ENCODE measurements at regions not wholly inside any gene's neighbourhood (a gene's known extent, or its start where the extent isn't known, plus 50 kb on each side); places are given as distances from the start of the nearest gene placed in this dataset.

DNA sequence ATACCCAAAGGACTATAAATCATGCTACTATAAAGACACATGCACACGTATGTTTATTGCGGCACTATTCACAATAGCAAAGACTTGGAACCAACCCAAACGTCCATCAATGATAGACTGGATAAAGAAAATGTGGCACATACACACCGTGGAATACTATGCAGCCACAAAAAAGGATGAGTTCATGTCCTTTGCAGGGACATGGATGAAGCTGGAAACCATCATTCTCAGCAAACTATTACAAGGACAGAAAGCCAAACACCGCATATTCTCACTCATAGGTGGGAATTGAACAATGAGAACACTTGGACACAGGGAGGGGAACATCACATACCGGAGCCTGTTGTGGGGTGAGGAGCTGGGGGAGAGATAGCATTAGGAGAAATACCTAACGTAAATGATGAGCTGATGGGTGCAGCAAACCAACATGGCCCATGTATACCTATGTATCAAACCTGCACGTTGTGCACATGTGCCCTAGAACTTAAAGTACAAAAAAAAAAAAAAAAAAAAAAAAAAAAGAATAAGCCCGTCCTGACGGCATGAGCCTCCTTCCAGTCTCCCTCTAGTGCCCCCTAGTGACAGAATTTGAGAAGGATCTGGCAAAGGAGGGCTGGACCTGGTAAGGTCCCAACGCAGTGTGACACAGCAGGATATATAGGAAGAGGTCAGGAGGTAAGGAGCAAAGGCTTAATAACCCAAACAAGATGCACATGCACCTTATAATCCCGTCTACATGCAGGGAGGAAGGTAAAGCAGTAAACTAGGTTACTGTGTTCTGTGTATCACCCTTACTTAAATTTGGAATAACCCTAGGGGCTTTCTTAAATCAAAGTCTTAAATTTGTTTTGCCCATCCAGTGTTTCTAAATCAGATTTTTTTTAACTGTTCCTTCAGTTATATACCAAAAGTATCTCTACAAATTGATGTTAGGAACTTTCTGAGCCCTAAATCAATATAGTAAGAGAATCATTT lies 214.8 kb downstream of the UNC5CL start:
- DNase-seq: peak; percentile 93

DNA sequence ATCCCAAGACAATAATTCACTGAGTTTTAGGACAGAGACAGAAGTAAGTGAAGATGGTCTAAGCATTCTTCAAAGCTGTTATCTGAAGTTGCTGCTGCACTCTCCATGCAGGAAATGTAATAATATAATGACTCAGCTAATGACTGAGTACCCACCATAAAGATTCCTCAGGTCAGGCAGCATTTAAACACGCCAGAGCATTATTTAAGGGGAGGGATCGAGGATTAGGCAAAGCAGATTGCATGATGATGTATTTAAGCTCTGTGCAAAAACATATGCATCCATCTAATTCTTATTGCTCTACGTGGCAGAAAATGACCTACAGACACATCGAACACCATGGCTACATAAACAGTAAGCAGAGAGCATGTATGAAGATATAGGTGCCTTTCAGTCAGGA lies 216.4 kb downstream of the UNC5CL start:
- no peak for DNase-seq

DNA sequence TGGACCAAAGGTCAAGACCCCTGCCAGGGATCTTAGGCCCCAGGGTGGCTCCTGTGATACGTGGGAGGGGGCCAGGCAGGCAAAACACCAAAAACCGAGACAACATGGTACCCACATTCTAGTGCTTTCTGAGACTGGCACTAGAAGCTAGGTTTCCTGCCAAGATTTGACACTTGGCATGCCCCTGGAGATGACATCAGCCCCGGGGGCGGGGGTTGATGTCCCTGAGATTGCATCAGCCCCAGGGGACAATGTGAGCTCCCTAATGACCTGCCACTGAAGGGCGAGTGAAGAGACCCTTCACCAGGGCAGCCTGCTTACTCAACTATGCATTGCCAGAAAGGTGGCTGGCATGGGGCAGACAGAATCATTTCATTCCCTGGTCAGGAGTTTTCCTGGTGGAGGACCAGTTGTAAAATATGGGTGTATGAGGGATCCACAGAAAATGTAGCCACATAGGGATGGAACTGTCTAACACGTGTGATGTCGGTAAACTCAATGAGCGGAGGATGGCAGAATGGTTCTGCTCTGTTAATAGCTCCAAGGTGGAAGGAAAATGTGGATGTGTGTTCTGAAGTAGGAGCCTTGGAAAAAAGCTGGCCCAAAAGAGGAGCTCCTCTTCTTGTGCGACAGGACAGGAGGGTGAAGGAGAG lies 219.7 kb downstream of the UNC5CL start:
- DNase-seq: peak; percentile 21

DNA sequence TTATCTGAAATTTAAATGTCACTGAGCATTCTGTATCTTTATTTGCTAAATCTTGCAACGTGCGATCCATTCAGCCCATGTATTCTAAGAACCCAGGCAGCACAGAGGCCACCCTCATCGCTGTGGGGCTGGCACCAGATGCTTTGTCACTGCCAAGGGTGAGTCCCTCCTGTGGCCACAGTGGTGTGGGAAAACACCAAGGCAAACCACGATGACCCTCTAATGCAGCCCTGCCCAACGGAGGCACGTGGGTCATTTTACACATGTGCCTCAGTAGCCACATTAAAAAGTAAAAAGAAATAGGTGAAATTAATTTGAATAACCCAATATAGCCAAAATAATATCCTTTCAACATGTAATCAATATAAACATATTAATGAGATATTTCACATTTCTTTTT lies 221.7 kb downstream of the UNC5CL start:
- DNase-seq: no peak

DNA sequence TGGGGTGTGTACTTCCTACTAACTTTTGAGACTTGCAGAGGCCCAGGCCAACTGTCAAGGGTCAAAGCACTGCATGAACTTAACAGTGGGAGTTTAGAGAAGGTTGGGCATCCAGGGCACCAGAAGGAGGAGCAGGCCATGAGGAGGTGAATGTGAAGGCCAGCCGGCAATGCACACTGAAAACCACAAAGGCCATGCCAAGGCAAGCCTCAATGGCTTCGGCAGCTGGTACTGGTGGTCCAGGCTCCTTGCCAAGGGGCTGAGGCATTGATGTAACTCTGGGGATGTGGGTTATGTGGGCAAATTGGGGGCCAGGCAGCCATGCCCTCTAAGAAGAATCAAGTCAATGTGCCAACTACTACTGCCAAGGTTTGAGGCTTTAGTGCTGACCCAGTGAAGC lies 222.4 kb downstream of the UNC5CL start:
- DNase-seq: no peak

DNA sequence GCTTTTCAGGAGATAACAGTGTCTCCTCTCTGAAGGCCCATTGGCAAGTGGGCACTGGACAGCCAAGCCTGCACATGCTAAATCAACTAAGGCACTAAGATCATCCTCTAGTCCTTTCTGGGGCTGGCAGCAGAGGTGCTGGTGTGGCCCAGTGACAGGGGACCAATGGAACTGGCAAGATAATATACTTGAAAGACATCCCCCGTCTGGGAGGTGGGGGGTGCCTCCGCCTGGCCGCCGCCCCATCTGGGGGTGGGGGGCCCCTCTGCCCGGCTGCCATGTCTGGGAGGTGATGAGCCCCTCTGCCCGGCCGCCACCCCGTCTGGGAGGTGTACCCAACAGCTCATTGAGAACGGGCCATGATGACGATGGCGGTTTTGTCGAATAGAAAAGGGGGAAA lies 223.3 kb downstream of the UNC5CL start:
- no peak for DNase-seq

DNA sequence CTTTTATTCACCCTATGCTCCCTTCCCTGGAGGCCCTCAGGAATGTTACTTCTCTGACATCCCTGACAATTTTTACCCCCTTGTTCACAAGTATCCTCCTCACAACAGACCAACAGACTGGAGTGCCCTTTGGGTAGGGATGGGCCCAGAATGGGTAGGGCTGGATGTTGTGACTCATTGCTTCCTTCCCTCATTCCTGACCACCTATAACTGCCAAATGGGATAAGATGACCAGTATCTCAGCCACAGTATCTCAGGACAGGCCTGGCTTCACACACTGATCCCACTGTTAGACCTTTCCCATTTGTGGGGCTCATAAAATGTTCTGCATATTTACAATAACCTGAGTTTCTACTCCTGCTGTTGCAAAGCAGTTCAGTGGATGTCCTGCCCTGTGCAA lies 223.0 kb upstream of the LRFN2 start:
- no peak for DNase-seq

DNA sequence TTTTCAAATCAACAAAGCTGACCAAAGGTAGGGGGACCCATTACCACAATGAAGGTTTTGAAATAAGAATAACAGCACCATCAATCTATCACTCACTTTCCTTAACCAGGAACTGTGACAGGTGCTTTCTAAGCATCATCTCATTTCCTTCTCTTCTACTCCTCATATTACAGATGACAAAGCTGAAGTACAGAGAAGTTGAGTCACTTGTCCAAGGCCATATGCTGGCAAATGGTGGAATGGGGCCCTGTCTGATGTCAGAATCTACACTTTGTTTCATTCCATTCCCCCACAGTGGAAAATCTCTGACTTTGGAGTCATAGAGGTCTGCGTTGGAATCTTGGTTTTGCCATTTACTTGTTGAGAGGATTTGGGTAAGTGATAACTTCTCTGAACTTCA lies 222.5 kb upstream of the LRFN2 start:
- DNase-seq: peak; percentile 31

DNA sequence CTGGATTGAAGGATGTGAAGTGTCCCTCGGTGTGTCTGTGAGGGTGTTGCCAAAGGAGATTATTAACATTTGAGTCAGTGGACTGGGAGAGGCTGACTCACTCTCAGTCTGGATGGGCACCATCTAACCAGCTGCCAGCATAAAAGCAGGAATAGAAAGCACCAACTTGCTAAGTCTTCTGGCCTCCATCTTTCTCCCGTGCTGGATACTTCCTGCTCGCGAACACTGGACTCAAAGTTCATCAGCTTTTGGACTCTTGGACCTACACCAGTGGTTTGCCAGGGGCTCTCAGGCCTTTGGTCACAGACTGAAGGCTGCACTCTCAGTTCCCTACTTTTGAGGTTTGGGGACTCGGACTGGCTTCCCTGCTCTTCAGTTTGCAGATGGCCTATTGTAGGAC lies 220.3 kb upstream of the LRFN2 start:
- DNase-seq: peak; percentile 25

DNA sequence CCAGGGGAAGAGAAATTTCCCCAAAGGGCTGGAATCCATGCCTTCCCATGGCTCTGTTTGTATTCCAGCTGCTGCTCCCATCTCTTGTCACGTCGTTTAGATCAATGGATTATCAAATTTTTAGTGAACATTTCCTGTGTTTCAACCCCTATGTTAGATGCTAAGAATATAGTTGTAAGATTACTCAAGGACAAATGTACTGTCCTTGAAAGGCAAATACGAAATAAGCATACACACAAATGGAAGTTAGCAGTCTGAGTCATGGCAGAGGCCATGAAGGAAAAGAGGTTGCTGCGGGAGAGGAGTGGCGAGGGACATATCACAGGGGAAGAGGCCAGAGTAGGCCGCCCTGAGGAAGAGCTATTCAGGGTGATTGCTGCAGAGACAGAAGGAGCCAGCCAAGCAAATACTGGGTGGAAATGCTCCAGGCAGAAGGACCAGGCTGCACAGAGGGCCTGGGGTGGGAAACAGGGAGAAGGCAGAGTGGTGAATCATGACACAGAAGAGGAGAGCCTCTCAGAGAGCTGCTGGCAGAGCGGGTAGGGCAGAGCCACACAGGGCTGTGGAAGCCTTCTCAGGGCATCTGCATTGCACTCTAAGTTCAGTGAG lies 219.2 kb upstream of the LRFN2 start:
- DNase-seq: no peak

DNA sequence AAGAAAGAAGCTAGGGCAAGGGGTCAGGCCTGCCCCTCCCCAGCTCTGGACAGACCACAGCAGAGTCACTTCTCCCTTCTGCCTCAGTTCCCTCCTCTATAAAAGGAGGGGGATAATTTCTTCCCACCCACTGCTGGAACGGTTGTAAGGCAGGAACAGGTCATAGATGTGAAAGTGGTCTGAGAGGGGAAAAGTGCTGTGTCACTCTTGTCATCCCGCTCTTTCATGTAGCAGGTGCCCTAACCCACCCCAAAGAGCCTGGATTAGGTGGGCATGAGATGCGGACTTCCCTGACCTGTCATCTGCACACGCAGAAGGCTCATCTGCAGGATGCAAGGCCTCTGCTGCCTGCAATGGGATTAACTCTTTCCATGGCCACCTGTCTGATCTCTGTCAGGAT lies 218.2 kb upstream of the LRFN2 start:
- no peak for DNase-seq

DNA sequence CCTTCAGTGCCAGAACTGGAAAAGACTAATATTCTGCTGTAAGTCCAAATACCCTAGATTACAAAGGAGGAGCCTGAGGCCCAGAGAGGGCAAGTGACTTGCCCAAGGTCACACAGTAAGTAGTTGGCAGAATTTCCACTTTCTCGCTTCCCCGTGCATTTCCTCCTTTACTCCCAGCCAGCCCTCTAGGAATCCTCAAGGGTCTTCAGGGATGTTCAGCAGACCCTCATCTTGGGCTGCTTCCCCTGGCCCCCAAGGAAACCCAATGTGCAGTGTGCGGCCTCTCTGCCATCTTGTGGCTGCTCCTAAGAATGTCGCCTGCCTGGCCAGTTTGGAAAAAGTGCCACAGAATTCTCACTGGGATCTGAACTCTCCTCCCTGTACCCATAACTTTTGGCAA lies 217.7 kb upstream of the LRFN2 start:
- DNase-seq: peak; percentile 21

DNA sequence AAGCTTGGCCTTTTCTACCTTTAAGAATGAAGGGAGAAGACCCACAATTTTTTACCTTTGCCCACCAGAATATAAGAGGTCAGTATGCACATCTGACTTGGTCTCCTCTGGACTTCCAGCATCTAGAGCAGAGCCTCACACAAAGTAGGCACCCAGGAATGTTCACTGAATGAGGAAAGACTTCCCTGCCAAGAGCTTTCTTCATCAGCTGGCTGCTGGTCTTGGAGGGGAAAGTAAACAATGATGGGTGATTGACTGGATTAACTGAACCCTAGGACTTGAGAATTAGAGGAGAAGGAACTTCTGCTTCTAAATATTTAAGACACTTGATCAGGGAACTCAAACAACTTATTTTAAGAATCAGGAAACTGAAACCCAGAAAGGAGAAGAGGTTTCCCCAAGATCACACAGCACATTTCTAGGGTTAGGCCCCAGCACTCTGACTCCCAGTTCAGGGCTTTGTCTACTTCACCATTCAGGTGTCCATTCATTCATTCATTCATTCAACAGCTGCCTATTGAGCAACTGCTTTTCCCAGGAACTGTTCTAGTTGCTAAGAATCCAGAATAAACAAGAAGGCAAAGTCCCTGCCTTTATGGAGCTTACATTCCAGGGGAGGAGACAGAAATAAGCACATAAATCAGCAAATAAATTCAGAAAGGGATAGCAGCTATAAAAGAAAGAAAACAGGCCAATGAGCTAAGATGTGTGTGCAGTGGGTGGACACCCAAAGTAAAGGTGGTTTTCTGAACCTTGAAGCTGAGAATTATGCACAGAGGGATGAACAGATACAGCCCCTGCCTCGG lies 216.9 kb upstream of the LRFN2 start:
- no peak for DNase-seq

DNA sequence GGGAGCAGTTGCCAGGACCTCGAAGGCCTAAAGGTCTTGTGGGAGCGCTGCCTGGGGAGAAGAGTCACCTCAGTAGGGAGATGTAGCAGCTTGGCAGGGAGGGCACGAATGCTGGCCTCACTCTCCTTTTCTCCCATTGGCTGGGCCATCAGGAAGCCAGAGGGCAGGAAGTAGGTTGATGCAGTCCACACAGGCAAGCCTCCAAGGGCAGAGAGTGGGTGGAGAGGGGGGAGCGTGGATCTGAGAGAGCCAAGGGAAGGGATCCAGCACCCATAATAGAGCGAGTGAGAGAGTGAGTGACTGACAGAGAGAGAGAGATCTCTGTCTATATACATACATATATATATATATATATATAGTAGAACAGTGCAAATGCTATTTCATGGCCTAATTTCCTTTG lies 215.3 kb upstream of the LRFN2 start:
- no peak for DNase-seq

DNA sequence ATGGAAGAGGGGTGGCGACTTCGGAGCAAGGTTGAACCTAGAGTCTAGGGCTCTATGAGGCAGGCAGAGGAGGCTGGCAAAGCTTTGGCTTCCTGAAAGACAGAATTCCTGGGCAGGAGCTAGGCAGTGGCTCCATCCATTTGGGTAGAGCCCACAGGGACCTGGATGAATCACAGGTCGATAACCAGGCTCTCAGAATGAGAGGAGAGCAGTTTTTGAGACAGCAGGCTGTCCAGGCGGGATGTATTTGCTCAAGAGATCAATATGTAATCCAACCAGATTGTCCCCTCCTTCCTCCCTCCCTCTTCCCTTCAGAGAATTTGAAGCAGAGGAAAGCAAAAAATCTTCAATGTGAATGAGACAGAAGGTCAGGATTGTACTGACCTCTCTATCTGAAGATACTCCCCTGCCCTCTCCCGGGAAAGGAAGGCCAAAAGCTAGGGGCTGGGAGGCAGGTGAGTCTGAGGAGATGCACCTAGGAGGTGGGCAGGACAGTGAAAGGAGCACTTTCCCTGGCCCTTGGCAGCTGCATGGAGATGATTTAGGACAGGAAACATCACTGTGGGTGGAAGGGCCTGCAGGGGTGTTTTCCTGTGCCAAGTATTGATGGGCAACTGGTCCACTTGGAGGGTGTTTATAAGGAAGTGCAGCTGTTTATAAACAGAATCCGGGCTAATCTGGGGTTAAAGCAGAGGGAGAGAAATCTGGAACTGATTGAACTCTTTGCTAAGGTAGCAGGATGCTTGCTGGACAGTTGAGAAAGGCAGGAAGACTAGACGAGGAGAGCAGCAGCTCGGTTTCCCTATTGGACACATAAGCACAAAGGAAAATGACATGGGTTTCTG lies 212.4 kb upstream of the LRFN2 start:
- no peak for DNase-seq

DNA sequence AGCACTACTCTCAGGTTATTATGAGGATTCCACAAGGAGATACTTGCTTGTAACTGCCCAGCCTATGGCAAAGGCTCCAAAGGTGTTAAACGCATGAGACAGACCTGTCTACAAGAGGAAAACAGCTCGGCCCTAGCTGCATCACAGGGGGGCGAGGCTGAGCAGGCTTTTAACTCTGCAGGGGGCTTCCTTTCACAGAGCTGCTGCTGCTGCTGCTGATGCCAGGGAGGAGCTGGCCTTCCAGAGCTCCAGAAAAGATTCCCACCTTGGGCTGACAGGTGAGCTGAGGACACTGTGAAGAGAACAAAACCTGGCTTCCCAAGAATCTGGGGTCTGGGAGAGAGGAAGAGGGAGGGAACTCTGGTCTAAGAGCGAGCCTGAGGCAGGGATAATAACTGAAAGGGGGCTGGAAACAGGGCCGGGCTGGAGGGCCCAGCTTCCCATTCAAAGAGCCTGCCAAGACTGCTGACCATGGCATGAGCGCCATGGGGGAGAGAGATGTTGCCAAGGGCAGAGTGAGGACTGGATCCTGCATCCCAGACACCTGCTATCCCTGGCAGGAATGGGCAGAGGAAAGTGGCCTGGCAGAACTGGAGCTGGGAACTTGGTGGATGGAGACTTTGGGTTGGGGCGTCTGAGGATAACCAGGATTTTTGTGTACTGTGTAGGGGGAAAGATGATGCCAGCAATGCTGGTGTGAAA lies 211.1 kb upstream of the LRFN2 start:
- DNase-seq: no peak

DNA sequence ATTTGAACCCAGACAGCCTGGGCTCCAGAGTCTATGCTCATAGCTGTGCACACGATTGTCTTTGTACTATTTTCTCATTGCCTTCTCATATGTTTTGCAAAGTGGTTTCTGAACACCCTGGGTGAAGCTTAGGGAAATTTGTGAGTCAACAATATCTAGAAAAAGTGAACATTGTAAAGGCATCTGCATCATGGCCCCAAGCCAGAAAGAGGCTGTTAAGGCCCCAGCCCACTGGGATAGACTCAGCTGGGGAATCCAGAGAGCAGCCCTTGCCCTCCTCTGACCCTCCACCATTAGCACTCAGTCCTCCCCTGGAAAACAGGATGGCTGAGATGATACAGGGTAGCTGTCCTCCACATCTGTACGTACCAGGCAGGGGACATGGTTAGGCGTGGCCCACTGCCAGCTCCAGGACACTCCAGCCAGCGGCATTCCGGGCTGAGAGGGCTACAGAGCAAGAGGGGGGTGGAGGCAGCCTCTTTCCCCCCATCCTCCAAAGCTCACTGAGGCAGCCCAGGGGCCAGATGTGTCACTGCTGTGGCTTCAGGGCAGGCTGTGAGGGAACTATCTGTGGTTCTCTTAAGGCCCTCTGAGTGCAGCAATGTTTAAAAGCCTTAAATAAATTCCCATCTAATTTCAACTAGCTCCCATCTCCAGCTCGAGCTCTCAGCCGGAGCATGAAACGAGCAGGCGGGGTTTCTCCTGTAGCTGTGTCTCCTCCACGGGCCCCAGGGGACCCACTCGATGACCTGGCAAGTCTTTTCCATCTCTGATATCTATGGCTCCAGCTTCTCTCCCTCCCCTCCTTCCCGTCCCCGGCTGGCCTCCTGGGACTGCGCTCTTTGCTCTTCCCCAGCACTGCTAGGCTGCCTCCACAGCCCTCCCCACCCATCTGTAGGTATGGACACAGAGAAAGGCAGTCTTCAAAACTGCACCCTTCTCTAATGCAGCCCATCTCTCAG lies 209.4 kb upstream of the LRFN2 start:
- DNase-seq: no peak

DNA sequence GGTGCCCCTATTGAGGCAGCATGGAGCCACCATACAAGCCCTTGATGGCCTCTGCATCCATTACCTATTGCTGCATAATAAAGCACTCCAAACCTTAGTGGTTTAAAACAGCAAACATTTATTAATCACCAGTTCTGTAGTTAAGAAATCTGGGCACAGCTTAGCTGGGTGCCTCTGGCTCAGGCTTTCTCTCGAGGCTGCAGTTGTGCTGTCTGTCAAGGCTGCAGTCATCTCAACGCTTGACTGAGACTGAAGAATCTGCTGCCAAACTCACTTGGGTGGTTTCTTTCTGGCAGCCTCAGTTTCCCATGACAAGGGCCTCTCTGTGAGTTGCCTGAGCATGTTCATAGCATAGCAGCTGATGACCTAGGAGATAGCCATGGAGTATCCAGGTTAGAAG lies 207.4 kb upstream of the LRFN2 start:
- no peak for DNase-seq

DNA sequence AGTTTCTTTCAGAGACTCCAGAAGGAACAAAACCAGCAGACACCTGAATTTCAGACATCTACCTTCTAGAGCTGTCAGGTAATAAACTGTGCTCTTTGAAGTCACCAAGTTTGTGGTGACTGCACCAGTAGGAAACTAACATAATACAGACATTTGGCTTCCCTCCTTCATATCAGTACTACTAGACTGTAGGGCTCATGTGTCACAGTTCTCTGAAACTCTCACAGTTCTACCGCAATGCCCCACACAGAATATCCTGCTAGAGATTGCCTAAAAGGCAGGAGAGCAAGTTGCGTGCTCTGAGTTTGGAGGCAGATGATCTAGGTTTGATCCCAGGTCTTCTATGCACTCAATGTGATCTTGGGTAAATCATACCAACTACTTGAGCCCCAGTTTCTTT lies 205.0 kb upstream of the LRFN2 start:
- DNase-seq: no peak

DNA sequence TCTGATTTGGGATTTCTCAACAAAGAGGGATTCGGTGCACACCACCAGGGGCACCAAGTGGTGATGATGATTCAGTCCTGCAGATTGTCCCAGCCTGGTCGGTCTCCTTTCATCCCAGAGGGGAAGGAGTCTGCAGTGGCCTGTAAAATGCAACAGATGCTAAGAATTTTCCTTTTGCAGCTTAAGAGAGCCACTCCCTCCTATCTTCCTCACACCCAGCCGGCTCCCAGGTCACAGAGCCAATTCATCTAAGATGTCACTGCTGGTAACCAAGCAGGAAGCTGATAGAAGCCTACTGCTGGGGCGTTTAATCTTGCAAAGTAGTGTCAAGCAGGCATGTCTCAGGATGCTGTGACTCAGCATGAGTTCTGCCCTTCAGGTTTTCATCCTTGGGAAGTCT lies 203.8 kb upstream of the LRFN2 start:
- DNase-seq: no peak
